Activated CD4-positive, CD25-positive, alpha-beta regulatory T cell treated with anti-CD3 and anti-CD28 coated beads, Interleukin-2, amount 50 U/mL, for 72 hours (primary cell): ENCODE measurements at regions not wholly inside any gene's neighbourhood (a gene's known extent, or its start where the extent isn't known, plus 50 kb on each side); places are given as distances from the start of the nearest gene placed in this dataset.

Experiments
- DNase-seq: peaks from one replicate; pipeline ENCODE4 v3.0.0; 2021

- DNase-seq = no peak
Observed at GRCh38 chr4:8773124-8773931, 98.3 kb downstream of the HMX1 start.

- DNase-seq = no peak
Observed at GRCh38 chr4:8772499-8773123, 99.0 kb downstream of the HMX1 start.

GRCh38 chr4:8771666-8772065 lies 100.0 kb downstream of the HMX1 start:
- no peak for DNase-seq

- no peak for DNase-seq
Observed at GRCh38 chr4:8771258-8771590, 100.4 kb downstream of the HMX1 start.

- no peak for DNase-seq
Observed at GRCh38 chr4:8770518-8771257, 101.0 kb downstream of the HMX1 start.

- DNase-seq = no peak
Observed at GRCh38 chr4:8769645-8770517, 101.8 kb downstream of the HMX1 start.

GRCh38 chr4:8768357-8768999 lies 103.2 kb downstream of the HMX1 start:
- no peak for DNase-seq

GRCh38 chr4:8766610-8767009 lies 105.0 kb downstream of the HMX1 start:
- DNase-seq = no peak

- no peak for DNase-seq
Observed at GRCh38 chr4:8765631-8766590, 105.7 kb downstream of the HMX1 start.

- DNase-seq = no peak
Observed at GRCh38 chr4:8765084-8765483, 106.6 kb downstream of the HMX1 start.

- no peak for DNase-seq
Observed at GRCh38 chr4:8763966-8764901, 107.4 kb downstream of the HMX1 start.

- DNase-seq = no peak
Observed at GRCh38 chr4:8762951-8763735, 108.5 kb downstream of the HMX1 start.

- no peak for DNase-seq
Observed at GRCh38 chr4:8762356-8762755, 109.3 kb downstream of the HMX1 start.

- DNase-seq = no peak
Observed at GRCh38 chr4:8761824-8762205, 109.8 kb downstream of the HMX1 start.

- DNase-seq = no peak
Observed at GRCh38 chr4:8761167-8761823, 110.3 kb downstream of the HMX1 start.

- no peak for DNase-seq
Observed at GRCh38 chr4:8760561-8760960, 111.1 kb downstream of the HMX1 start.

GRCh38 chr4:8759987-8760386 lies 111.7 kb downstream of the HMX1 start:
- DNase-seq = no peak

- no peak for DNase-seq
Observed at GRCh38 chr4:8756816-8757215, 114.8 kb downstream of the HMX1 start.
